Subcutaneous abdominal adipose tissue (tissue), 5 donors: ENCODE measurements at regions not wholly inside any gene's neighbourhood (a gene's known extent, or its start where the extent isn't known, plus 50 kb on each side); places are given as distances from the start of the nearest gene placed in this dataset.
"Not testable (repeated sequence)": the region's sequence is repeated elsewhere in the genome, so short reads cannot be mapped to it uniquely, and the experiment has no call there.

ENCODE experiments used
- H3K27ac ChIP-seq: one replicate; pipeline ENCODE4 v1.7.0; 2013; ENCODE audit warnings: low read depth, mild to moderate bottlenecking, inconsistent platforms, low read length, moderate library complexity
- H3K27me3 ChIP-seq, 5 donors: one replicate each; pipeline ENCODE4 v1.7.0; 2013; ENCODE audit warnings: low read length in 5 of 5, inconsistent platforms in 1 of 5; ENCODE audit not compliant: control insufficient read depth in 5 of 5, insufficient read depth in 4 of 5
- H3K36me3 ChIP-seq, 5 donors: one replicate each; pipeline ENCODE4 v1.7.0; 2013; ENCODE audit warnings: low read length in 5 of 5; ENCODE audit not compliant: control insufficient read depth in 5 of 5, insufficient read depth in 5 of 5
- H3K4me1 ChIP-seq, 5 donors: one replicate each; pipeline ENCODE4 v1.7.0; 2013; ENCODE audit warnings: low read length in 5 of 5, mild to moderate bottlenecking in 3 of 5, moderate library complexity in 1 of 5; ENCODE audit not compliant: control insufficient read depth in 5 of 5, insufficient read depth in 5 of 5
- H3K4me3 ChIP-seq, 5 donors: one replicate each; pipeline ENCODE4 v1.7.0; 2013; ENCODE audit warnings: low read length in 5 of 5, low read depth in 1 of 5
- H3K9ac ChIP-seq, 5 donors: one replicate each; pipeline ENCODE4 v1.7.0; 2013; ENCODE audit warnings: low read length in 5 of 5, mild to moderate bottlenecking in 4 of 5, moderate library complexity in 3 of 5
- H3K9me3 ChIP-seq, 5 donors: one replicate each; pipeline ENCODE4 v1.7.0; 2013; ENCODE audit warnings: low read length in 5 of 5; ENCODE audit not compliant: control insufficient read depth in 5 of 5
- donor health status: healthy.
- donor health status: healthy.
- donor health status: healthy.
- donor health status: healthy.
- donor health status: healthy.

- Histone ChIP-seq H3K36me3 (no peaks in the 10 kb centered on the region), H3K4me1 (no peaks in the 10 kb centered on the region), H3K9me3 (peaks cover 0 to 9% (median 0%) of the 10 kb centered on the region in 5 donors), H3K27ac (no peak overlapping the region), H3K27me3 (no peaks in the 10 kb centered on the region), H3K4me3 (no peak overlapping the region), H3K9ac (no peak overlapping the region)
These were observed 170.7 kb upstream of the FSIP2 start for GRCh38 chr2:185567940-185568339.

DNA sequence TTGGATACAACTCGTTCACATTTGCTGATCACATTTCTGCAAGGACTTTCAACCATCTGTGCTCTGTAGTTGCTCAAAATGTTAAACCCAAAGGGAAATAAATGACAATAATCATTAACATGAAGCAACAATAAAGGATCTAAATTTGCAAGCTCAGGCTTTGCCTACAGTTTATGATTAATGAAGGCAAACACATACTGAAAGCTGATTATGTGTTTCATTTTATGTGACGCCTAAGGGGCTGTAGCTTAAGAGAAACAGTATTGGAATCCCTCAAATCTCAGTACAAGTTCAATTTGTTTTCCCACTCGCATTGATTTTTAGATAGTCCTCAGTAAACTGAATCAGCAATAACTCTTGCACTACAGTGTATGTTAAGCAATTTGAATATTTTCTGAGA lies 160.3 kb upstream of the FSIP2 start:
- Histone ChIP-seq H3K9ac (no peak overlapping the region), H3K36me3 (no peaks in the 10 kb centered on the region), H3K27me3 (no peaks in the 10 kb centered on the region), H3K4me3 (no peak overlapping the region), H3K27ac (no peak overlapping the region), H3K9me3 (peaks cover 0 to 5% (median under 1%) of the 10 kb centered on the region in 5 donors), H3K4me1 (no peaks in the 10 kb centered on the region)

DNA sequence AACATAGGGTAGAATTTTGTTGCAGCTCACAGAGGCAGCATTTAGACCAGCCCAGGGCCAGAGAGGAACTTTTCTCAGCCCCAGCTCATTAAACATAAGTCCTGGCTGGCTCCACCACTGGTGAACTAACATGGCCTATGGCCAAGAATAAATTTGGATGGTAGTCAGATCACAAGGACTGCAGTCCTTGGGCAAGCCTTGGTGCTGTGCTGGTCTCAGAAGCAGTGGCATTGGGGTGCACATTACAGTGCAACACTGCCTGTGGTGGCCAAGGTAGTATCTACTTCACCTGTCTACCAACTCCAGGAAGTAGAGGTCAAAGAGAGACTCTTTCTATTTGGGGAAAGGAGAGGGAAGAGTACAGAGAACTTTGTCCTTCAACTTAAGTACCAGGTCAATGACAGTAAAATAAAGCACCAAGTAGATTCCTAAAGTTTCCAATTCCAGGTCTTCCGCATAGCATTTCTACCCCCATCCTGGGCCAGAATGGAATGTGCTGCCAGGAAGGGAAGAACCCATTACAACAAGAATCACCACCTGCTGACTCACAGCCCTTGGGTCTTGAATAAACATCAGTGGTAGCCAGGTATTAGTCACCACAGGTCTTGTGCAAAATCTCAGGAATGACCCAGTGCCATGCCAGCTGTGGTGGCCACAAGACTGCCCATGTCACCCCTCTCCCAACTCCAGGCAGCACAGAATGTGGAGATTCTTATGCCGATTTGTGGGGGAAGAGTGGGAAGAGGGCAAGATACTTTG lies 155.4 kb upstream of the FSIP2 start:
- Histone ChIP-seq H3K4me3 (no peak overlapping the region), H3K9ac (no peak overlapping the region), H3K36me3 (no peaks in the 10 kb centered on the region), H3K27me3 (no peaks in the 10 kb centered on the region), H3K27ac (no peak overlapping the region), H3K4me1 (no peaks in the 10 kb centered on the region), H3K9me3 (peaks cover 2 to 18% (median 5%) of the 10 kb centered on the region in 5 donors)

- H3K4me1 ChIP-seq, H3K27ac ChIP-seq, H3K36me3 ChIP-seq, H3K27me3 ChIP-seq, H3K4me3 ChIP-seq, H3K9ac ChIP-seq: not testable (repeated sequence)
- peaks cover 2 to 18% (median 5%) of the 10 kb centered on the region in 5 donors for H3K9me3 ChIP-seq
These were observed 153.4 kb upstream of the FSIP2 start for GRCh38 chr2:185585165-185585564.

DNA sequence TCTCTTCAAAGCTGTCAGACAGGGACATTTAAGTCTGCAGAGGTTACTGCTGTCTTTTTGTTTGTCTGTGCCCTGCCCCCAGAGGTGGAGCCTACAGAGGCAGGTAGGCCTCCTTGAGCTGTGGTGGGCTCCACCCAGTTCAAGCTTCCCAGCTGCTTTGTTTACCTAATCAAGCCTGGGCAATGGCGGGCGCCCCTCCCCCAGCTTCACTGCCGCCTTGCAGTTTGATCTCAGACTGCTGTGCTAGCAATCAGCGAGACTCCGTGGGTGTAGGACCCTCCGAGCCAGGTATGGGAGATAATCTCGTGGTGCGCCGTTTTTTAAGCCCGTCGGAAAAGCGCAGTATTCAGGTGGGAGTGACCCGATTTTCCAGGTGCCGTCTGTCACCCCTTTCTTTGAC lies 147.3 kb upstream of the FSIP2 start:
- not testable (repeated sequence) for H3K27me3 ChIP-seq, H3K9ac ChIP-seq, H3K4me1 ChIP-seq, H3K9me3 ChIP-seq, H3K36me3 ChIP-seq, H3K4me3 ChIP-seq, H3K27ac ChIP-seq

GRCh38 chr2:185607945-185608344 lies 130.7 kb upstream of the FSIP2 start:
- Histone ChIP-seq H3K27ac (no peak overlapping the region), H3K9me3 (no peaks in the 10 kb centered on the region), H3K9ac (no peak overlapping the region), H3K36me3 (no peaks in the 10 kb centered on the region), H3K4me3 (no peak overlapping the region), H3K27me3 (no peaks in the 10 kb centered on the region), H3K4me1 (no peaks in the 10 kb centered on the region)

DNA sequence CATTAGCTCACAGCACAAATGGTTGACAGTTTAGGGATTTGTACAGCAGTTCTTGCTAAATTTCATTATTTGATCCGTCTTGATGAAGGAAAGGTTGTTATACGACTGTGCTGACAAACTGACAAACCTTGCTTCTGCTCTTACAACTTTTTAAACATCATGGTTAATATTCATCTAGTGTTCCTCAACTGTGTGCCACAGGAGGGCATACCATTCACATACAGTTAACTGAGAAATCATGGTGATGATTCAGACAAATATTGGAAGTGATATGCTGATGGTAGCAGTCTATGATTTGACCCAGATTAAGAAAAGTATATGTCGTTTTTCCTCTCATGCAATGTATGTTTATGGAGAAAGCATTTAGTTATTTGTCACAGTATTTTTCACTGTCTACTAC lies 129.8 kb upstream of the FSIP2 start:
- Histone ChIP-seq H3K36me3 (no peaks in the 10 kb centered on the region), H3K27ac (no peak overlapping the region), H3K4me1 (no peaks in the 10 kb centered on the region), H3K9ac (no peak overlapping the region), H3K4me3 (no peak overlapping the region), H3K9me3 (peaks cover 0 to 2% (median 0%) of the 10 kb centered on the region in 5 donors), H3K27me3 (no peaks in the 10 kb centered on the region)

GRCh38 chr2:185610301-185610700 lies 128.3 kb upstream of the FSIP2 start:
- Histone ChIP-seq H3K27ac (no peak overlapping the region), H3K4me3 (no peak overlapping the region), H3K4me1 (no peaks in the 10 kb centered on the region), H3K27me3 (no peaks in the 10 kb centered on the region), H3K9me3 (peaks cover 0 to 2% (median 0%) of the 10 kb centered on the region in 5 donors), H3K36me3 (no peaks in the 10 kb centered on the region), H3K9ac (no peak overlapping the region)

- H3K27me3 ChIP-seq, result no peaks in the 10 kb centered on the region
- H3K9me3 ChIP-seq, result peaks cover 0 to 4% (median 0%) of the 10 kb centered on the region in 5 donors
- H3K4me1 ChIP-seq, result no peaks in the 10 kb centered on the region
- H3K4me3 ChIP-seq, result no peak overlapping the region
- H3K27ac ChIP-seq, result no peak overlapping the region
- H3K9ac ChIP-seq, result no peak overlapping the region
- no peaks in the 10 kb centered on the region for H3K36me3 ChIP-seq
These were observed 120.0 kb upstream of the FSIP2 start for GRCh38 chr2:185618625-185619024.

DNA sequence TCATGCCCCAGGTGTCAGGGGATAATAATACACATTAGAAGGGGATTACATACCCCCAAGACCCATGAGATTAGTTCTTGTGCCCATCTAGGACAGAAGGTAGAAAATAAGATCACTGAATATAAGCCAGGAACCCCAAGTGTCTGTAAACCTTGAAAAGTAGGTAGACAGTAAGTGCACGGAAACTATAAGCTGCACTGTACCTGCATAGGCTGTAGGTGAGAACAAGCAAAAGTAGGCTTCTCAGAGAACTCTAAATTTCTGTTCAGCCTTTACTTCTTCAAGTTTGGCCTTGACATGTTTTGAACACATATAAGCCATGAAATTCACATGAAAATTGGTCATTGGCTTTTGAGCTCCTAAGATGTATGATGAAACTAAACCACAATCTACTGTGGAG lies 113.0 kb upstream of the FSIP2 start:
- H3K36me3 ChIP-seq, result no peaks in the 10 kb centered on the region
- no peak overlapping the region for H3K9ac ChIP-seq
- H3K4me1 ChIP-seq, result no peaks in the 10 kb centered on the region
- no peak overlapping the region for H3K4me3 ChIP-seq
- no peak overlapping the region for H3K27ac ChIP-seq
- no peaks in the 10 kb centered on the region for H3K9me3 ChIP-seq
- no peaks in the 10 kb centered on the region for H3K27me3 ChIP-seq
